ENCODE measurements at regions not wholly inside any gene's neighbourhood (a gene's known extent, or its start where the extent isn't known, plus 50 kb on each side); places are given as distances from the start of the nearest gene placed in this dataset.

DNA sequence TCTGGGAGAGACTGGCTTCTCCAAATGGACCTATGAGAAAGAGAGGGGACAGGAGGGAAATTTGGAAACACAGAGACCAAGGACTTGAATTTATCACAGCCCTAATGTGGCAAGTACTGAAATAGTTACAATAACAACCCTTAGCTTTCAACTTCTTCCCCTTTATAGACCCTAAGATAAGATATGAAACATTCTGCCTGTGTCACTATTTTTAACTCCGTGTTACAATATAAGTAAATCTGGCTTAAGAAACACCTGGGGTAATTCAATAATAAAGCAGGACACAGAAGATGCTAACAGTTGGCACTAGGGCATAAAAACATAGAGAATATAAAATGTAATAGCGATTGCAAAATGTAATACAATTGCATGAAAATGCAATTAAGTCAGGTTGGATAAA lies 216.4 kb downstream of the NOVA1 start:
- Histone ChIP-seq H2AFZ (ENCODE audit: low read depth, low read length) (no peak overlapping the region), H3K4me2 (ENCODE audit: insufficient read depth, low read length) (no peak overlapping the region), H3K27me3 (ENCODE audit: control insufficient read depth in 2 of 2, insufficient read depth in 2 of 2, low read length in 2 of 2) (no peaks in the 10 kb centered on the region), H4K20me1 (replicated peaks; ENCODE audit: control insufficient read depth, insufficient read depth, low read length) (no peaks in the 10 kb centered on the region), H3K27ac (ENCODE audit: extremely low read depth, low read depth, low read length) (no peak overlapping the region), H3K9ac (ENCODE audit: insufficient read depth in 1 of 2, low read depth in 2 of 2, low read length in 2 of 2) (no peak overlapping the region), H3K79me2 (ENCODE audit: control insufficient read depth, insufficient read depth, low read length) (no peaks in the 10 kb centered on the region), H3K9me3 (replicated peaks; ENCODE audit: control insufficient read depth, insufficient read depth, low read depth, low read length) (no peaks in the 10 kb centered on the region), H3K9me1 (ENCODE audit: control insufficient read depth, insufficient read depth, low read length) (no peaks in the 10 kb centered on the region), H3K4me3 (no peak overlapping the region), H3K36me3 (ENCODE audit: control insufficient read depth, insufficient read depth, low read length) (no peaks in the 10 kb centered on the region), H3K4me1 (replicated peaks in 1 of 2; ENCODE audit: control insufficient read depth in 2 of 2, insufficient read depth in 2 of 2, low read length in 2 of 2) (no peaks in the 10 kb centered on the region)
- ATAC-seq (no peak), DNase-seq (ENCODE audit: extremely low read depth in 1 of 4, low spot score in 3 of 4) (no peak), FAIRE-seq (no peak)
- in situ Hi-C loops (cut with MboI), result no loop called here
- 0% methylated on average over 2 of the region's 2 CpGs for WGBS (ENCODE audit: insufficient coverage, low coverage, missing lambda C conversion rate)
- POLR2A ChIA-PET, result no interaction called here
- intact Hi-C loops (cut with micrococcal nuclease), result no loop called here
- CTCF ChIA-PET (ENCODE audit: low intra/inter-chr PET ratio), result no interaction called here
- BruUV-seq (replicated peaks), result no TSS peak
- TF ChIP-seq, protein P1, sequence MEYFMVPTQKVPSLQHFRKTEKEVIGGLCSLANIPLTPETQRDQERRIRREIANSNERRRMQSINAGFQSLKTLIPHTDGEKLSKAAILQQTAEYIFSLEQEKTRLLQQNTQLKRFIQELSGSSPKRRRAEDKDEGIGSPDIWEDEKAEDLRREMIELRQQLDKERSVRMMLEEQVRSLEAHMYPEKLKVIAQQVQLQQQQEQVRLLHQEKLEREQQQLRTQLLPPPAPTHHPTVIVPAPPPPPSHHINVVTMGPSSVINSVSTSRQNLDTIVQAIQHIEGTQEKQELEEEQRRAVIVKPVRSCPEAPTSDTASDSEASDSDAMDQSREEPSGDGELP (CRISPR knock-in tag; IDR thresholded peaks at IDR 0.05; ENCODE audit: borderline replicate concordance), result no peak
- TF ChIP-seq, protein P2, sequence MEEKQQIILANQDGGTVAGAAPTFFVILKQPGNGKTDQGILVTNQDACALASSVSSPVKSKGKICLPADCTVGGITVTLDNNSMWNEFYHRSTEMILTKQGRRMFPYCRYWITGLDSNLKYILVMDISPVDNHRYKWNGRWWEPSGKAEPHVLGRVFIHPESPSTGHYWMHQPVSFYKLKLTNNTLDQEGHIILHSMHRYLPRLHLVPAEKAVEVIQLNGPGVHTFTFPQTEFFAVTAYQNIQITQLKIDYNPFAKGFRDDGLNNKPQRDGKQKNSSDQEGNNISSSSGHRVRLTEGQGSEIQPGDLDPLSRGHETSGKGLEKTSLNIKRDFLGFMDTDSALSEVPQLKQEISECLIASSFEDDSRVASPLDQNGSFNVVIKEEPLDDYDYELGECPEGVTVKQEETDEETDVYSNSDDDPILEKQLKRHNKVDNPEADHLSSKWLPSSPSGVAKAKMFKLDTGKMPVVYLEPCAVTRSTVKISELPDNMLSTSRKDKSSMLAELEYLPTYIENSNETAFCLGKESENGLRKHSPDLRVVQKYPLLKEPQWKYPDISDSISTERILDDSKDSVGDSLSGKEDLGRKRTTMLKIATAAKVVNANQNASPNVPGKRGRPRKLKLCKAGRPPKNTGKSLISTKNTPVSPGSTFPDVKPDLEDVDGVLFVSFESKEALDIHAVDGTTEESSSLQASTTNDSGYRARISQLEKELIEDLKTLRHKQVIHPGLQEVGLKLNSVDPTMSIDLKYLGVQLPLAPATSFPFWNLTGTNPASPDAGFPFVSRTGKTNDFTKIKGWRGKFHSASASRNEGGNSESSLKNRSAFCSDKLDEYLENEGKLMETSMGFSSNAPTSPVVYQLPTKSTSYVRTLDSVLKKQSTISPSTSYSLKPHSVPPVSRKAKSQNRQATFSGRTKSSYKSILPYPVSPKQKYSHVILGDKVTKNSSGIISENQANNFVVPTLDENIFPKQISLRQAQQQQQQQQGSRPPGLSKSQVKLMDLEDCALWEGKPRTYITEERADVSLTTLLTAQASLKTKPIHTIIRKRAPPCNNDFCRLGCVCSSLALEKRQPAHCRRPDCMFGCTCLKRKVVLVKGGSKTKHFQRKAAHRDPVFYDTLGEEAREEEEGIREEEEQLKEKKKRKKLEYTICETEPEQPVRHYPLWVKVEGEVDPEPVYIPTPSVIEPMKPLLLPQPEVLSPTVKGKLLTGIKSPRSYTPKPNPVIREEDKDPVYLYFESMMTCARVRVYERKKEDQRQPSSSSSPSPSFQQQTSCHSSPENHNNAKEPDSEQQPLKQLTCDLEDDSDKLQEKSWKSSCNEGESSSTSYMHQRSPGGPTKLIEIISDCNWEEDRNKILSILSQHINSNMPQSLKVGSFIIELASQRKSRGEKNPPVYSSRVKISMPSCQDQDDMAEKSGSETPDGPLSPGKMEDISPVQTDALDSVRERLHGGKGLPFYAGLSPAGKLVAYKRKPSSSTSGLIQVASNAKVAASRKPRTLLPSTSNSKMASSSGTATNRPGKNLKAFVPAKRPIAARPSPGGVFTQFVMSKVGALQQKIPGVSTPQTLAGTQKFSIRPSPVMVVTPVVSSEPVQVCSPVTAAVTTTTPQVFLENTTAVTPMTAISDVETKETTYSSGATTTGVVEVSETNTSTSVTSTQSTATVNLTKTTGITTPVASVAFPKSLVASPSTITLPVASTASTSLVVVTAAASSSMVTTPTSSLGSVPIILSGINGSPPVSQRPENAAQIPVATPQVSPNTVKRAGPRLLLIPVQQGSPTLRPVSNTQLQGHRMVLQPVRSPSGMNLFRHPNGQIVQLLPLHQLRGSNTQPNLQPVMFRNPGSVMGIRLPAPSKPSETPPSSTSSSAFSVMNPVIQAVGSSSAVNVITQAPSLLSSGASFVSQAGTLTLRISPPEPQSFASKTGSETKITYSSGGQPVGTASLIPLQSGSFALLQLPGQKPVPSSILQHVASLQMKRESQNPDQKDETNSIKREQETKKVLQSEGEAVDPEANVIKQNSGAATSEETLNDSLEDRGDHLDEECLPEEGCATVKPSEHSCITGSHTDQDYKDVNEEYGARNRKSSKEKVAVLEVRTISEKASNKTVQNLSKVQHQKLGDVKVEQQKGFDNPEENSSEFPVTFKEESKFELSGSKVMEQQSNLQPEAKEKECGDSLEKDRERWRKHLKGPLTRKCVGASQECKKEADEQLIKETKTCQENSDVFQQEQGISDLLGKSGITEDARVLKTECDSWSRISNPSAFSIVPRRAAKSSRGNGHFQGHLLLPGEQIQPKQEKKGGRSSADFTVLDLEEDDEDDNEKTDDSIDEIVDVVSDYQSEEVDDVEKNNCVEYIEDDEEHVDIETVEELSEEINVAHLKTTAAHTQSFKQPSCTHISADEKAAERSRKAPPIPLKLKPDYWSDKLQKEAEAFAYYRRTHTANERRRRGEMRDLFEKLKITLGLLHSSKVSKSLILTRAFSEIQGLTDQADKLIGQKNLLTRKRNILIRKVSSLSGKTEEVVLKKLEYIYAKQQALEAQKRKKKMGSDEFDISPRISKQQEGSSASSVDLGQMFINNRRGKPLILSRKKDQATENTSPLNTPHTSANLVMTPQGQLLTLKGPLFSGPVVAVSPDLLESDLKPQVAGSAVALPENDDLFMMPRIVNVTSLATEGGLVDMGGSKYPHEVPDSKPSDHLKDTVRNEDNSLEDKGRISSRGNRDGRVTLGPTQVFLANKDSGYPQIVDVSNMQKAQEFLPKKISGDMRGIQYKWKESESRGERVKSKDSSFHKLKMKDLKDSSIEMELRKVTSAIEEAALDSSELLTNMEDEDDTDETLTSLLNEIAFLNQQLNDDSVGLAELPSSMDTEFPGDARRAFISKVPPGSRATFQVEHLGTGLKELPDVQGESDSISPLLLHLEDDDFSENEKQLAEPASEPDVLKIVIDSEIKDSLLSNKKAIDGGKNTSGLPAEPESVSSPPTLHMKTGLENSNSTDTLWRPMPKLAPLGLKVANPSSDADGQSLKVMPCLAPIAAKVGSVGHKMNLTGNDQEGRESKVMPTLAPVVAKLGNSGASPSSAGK (IDR thresholded peaks at IDR 0.05), result no peak
- TF ChIP-seq FOXJ3 (CRISPR knock-in tag; IDR thresholded peaks at IDR 0.05) (no peak), NCOA1 (IDR thresholded peaks at IDR 0.05; ENCODE audit: low read depth) (no peak), CTBP1 (IDR thresholded peaks at IDR 0.05; ENCODE audit: borderline replicate concordance) (no peak), HDAC2 (IDR thresholded peaks at IDR 0.05) (no peak), NR1H2 (CRISPR knock-in tag; IDR thresholded peaks at IDR 0.05) (no peak), ARID2 (IDR thresholded peaks at IDR 0.05) (no peak), FOXM1 (IDR thresholded peaks at IDR 0.05; ENCODE audit: low read depth) (no peak), FOXM1 (CRISPR knock-in tag; IDR thresholded peaks at IDR 0.05; ENCODE audit: low read depth) (no peak), ZNF445 (CRISPR knock-in tag; IDR thresholded peaks at IDR 0.05; ENCODE audit: low read depth) (no peak)
- TF ChIP-seq, protein P3, sequence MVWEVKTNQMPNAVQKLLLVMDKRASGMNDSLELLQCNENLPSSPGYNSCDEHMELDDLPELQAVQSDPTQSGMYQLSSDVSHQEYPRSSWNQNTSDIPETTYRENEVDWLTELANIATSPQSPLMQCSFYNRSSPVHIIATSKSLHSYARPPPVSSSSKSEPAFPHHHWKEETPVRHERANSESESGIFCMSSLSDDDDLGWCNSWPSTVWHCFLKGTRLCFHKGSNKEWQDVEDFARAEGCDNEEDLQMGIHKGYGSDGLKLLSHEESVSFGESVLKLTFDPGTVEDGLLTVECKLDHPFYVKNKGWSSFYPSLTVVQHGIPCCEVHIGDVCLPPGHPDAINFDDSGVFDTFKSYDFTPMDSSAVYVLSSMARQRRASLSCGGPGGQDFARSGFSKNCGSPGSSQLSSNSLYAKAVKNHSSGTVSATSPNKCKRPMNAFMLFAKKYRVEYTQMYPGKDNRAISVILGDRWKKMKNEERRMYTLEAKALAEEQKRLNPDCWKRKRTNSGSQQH (CRISPR knock-in tag; IDR thresholded peaks at IDR 0.05), result no peak

Measured in K562 (cell line).